Heart left ventricle (tissue), 13 donors: ENCODE measurements at regions not wholly inside any gene's neighbourhood (a gene's known extent, or its start where the extent isn't known, plus 50 kb on each side); places are given as distances from the start of the nearest gene placed in this dataset.

Experiments
- CTCF ChIP-seq, 12 donors: fragments of 200-600 bp; sonication (generic) in 4 of 12; IDR thresholded peaks; one replicate each; pipeline versions ENCODE4 v1.5.0 to v1.8.0; 2018 to 2022; ENCODE audit warnings: antibody characterized with exemption in 12 of 12, mild to moderate bottlenecking in 5 of 12
- POLR2A ChIP-seq, 2 donors: fragments of 450-650 bp; IDR thresholded peaks; one replicate each; pipeline ENCODE4 v1.6.1; 2017; ENCODE audit warnings: antibody characterized with exemption in 2 of 2, mild to moderate bottlenecking in 2 of 2, moderate library complexity in 2 of 2
- donor health status: ischemic (EF 13 %, LVEDD 7.1; RV severe dilation, severe dysfunction).
- donor health status: DM: no; HTN: yes; CAD: no.
- donor health status: DM: no; HTN: no; CAD: no.
- donor health status: ischemic (EF 25% LVEDD 6.9; RV normal size, moderate dysfunction).
- donor health status: ischemic (EF 25% LVEDD 5.7; RV mildly dilated, moderate dysfunction).
- donor health status: ischemic (EF 35%, LVEDD 5.7; RV mildly dilated, moderate dysfunction).
- donor health status: nonischemic (EF 11% LVEDD 7.7; RV severe dilation, severe dysfunction).
- donor health status: DM: yes; HTN: yes; CAD: no.
- donor health status: PGD.
- donor health status: ischemic (EF 29% LVEDD 5.4; RV normal size, mild dysfunction).
- donor health status: nonischemic (EF 23%, LVEDD 6.1; RV moderate dilation, normal function).

DNA sequence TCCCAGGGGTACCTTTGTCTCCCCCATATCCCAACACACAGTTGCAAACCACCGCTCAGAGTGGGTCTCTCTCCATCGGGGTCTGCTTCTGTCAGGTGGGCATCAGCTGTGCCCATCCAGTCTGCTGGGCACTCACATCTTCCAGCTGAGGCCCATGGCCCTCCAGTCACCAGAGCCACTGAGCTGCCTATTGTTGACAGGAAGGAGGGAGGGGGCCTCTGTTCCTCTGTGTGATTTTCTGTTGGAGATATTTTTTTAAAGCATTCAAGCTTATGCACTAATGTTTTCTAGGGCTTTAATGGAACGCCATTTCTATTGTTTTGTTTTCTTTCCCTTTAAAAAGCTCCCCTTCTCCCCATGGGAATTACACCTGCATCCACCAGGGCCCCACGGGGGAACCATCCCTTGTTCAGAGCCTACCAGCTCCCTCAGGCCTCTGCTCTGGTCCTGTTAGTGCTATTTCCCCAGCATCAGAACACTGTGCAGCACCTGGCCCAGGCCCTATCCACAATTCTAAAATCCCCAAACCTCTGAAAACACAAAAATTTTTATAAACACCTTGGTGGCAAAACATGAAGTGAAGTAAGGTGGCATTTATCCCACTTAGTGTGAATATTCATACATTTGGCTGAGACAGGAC, 326.2 kb downstream of the CD83 start:
- TF ChIP-seq CTCF (IDR thresholded peaks at IDR 0.05) (no peak), POLR2A (IDR thresholded peaks at IDR 0.05) (no peak)
